ENCODE measurements at regions not wholly inside any gene's neighbourhood (a gene's known extent, or its start where the extent isn't known, plus 50 kb on each side); places are given as distances from the start of the nearest gene placed in this dataset.
"Not testable (repeated sequence)": the region's sequence is repeated elsewhere in the genome, so short reads cannot be mapped to it uniquely, and the experiment has no call there.

- DNase-seq (ENCODE audit: low read depth, low spot score), result no peak
These were observed 58.6 kb upstream of the SLC38A4 start for GRCh38 chr12:46884362-46884761.

- no peak for DNase-seq (ENCODE audit: low read depth, low spot score)
These were observed 60.8 kb upstream of the SLC38A4 start for GRCh38 chr12:46886541-46887041.

GRCh38 chr12:46887870-46888269 is 62.1 kb upstream of the SLC38A4 start:
- DNase-seq (ENCODE audit: low read depth, low spot score), result no peak

GRCh38 chr12:46888568-46888967 is 62.8 kb upstream of the SLC38A4 start:
- no peak for DNase-seq (ENCODE audit: low read depth, low spot score)

GRCh38 chr12:46891306-46891705 is 65.5 kb upstream of the SLC38A4 start:
- no peak for DNase-seq (ENCODE audit: low read depth, low spot score)

- DNase-seq (ENCODE audit: low read depth, low spot score), result no peak
These were observed 66.4 kb upstream of the SLC38A4 start for GRCh38 chr12:46892034-46892705.

GRCh38 chr12:46892887-46893286 is 67.1 kb upstream of the SLC38A4 start:
- DNase-seq (ENCODE audit: low read depth, low spot score), result no peak

GRCh38 chr12:46893434-46893833 is 67.6 kb upstream of the SLC38A4 start:
- DNase-seq (ENCODE audit: low read depth, low spot score), result no peak

GRCh38 chr12:46895726-46896125 is 69.9 kb upstream of the SLC38A4 start:
- DNase-seq (ENCODE audit: low read depth, low spot score), result no peak

GRCh38 chr12:46896680-46897079 is 70.9 kb upstream of the SLC38A4 start:
- no peak for DNase-seq (ENCODE audit: low read depth, low spot score)

- DNase-seq (ENCODE audit: low read depth, low spot score), result no peak
These were observed 72.5 kb upstream of the SLC38A4 start for GRCh38 chr12:46898152-46898931.

GRCh38 chr12:46898989-46899388 is 73.2 kb upstream of the SLC38A4 start:
- no peak for DNase-seq (ENCODE audit: low read depth, low spot score)

GRCh38 chr12:46900734-46901463 is 75.1 kb upstream of the SLC38A4 start:
- DNase-seq (ENCODE audit: low read depth, low spot score), result no peak

GRCh38 chr12:46901464-46902205 is 75.8 kb upstream of the SLC38A4 start:
- DNase-seq (ENCODE audit: low read depth, low spot score), result no peak

GRCh38 chr12:46903058-46903457 is 77.3 kb upstream of the SLC38A4 start:
- no peak for DNase-seq (ENCODE audit: low read depth, low spot score)

GRCh38 chr12:46904406-46905238 is 78.8 kb upstream of the SLC38A4 start:
- DNase-seq (ENCODE audit: low read depth, low spot score), result no peak

GRCh38 chr12:46905239-46905627 is 79.4 kb upstream of the SLC38A4 start:
- not testable (repeated sequence) for DNase-seq (ENCODE audit: low read depth, low spot score)

GRCh38 chr12:46907791-46908190 is 82.0 kb upstream of the SLC38A4 start:
- no peak for DNase-seq (ENCODE audit: low read depth, low spot score)

GRCh38 chr12:46908236-46908935 is 82.6 kb upstream of the SLC38A4 start:
- no peak for DNase-seq (ENCODE audit: low read depth, low spot score)

Measured in iPS DF 19.7 (cell line).